Raji (cell line): ENCODE measurements at regions not wholly inside any gene's neighbourhood (a gene's known extent, or its start where the extent isn't known, plus 50 kb on each side); places are given as distances from the start of the nearest gene placed in this dataset.

Experiments
- POLR2A ChIP-seq: IDR thresholded peaks from 2 replicates; pipeline ENCODE4 v1.6.1; 2011; ENCODE audit warnings: low read depth, low read length, control low read depth; ENCODE audit not compliant: insufficient read depth

GRCh38 chr21:25496825-25497482 lies 110.3 kb downstream of the MRPL39 start:
- TF ChIP-seq POLR2A, result no peak

DNA sequence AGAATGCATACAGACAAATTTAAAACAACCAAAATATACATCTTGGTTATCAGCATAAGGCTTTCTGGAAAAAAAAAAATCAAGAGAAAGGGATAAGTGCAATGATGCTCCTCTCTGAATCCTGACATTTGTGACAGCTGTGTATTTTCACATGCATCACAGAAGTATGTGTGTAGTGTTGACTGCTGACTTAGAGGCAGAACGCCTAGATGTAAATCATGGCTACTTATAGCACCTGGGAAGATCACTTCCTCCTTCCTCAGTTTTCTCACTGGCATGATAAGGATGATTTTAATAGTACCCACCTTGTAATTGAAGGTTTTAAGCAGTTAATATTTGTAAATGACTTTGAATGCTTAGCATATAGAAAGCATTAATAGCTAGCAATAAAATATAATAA lies 112.5 kb downstream of the MRPL39 start:
- TF ChIP-seq POLR2A, result no peak

DNA sequence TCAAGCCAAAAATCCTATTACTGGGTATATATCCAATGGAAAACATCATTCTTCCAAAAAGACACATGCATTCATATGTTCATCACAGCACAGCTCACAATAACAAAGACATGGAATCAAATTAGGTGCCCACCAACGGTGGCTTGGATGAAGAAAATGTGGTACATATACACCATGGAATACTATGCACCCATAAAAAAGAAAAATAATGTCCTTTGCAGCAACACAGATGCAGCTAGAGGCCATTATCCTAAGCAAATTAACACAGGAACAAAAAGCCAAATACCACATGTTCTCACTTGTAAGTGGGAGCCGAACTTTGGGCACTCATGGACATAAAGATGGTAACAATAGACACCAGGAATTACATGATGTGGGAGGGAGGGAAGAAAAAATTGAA lies 113.6 kb downstream of the MRPL39 start:
- no peak for TF ChIP-seq POLR2A

GRCh38 chr21:25491267-25491666 lies 116.0 kb downstream of the MRPL39 start:
- no peak for TF ChIP-seq POLR2A

DNA sequence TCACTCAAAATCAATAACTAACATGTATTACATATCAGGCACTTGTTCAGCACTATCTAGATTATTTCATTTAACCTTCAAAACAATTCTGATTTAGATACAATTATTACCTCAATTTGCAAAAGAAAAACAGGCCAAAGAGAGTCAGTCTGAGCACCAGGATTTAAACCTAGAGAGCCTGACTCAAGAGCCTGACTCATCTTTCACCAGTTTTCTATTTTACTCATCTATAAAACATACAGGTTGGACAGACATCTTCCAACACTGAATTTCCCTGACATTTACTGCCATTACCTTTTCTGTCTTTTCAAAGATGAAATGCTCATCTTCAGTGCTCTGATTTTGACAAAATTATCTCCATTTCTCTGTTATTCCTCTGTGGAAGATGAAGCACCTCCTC lies 116.5 kb downstream of the MRPL39 start:
- no peak for TF ChIP-seq POLR2A

DNA sequence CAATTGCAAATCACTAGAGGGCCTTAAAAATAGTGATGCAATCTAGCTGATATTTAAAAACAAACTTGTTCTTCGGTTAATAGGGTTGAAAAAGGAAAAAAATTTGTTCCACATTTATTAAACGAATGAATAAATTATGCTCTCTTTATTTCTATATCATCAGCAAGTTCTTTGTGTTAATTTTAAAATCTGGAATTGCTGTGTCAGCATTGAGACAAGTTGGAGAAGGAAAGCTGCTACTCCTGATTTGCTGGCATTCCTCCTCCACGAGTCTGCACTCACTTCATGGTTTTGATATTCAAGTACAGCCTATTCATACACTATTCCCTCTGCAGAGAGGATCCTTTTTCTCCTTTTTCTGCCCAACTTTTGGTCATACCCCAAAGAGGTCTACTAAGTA lies 117.6 kb downstream of the MRPL39 start:
- TF ChIP-seq POLR2A, result no peak

DNA sequence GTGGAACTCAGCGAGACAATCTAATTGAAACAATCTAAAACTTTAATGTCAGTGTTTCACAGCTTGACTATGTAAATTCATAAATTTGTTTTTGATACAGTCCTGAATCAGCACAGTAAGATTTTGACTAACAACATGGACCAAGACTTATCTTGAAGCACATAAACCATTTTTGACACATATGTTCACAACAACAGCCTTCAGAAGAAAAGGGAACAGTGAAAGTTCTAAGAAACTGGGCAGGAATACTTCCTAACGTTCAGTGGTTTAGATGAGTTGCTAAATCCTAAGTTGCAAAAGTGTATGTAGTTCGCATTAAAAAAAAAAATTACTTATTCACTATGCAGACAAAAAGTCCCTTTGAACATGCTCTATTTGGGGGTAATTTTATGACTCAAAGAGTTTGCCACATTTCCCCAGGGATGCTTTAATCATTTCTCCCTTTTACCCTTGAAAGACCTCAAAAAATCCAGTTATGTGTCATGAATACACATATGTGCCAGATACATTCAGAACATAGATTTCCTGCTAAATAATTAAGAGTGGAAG lies 120.2 kb downstream of the MRPL39 start:
- TF ChIP-seq POLR2A, result no peak

DNA sequence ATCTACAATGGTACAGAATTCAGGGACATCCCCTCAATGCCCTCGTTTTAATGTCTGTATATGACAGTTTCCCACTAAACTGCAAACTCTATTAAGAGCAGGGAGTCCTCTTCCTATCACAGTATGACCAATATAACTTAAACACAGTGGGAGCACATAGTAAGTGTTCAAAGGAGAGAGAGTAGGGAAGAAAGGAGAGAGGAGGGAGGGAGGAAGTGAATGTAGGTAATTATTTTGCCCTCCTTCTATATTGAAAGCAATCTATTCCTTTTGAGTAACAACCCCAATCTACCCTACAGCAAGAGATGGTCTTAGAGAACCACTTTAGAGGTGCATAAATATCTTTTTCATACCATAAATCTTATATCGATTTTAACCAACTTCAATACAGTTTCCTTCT lies 121.4 kb downstream of the MRPL39 start:
- TF ChIP-seq POLR2A, result no peak

GRCh38 chr21:25467896-25468295 lies 139.4 kb downstream of the MRPL39 start:
- TF ChIP-seq POLR2A, result no peak

DNA sequence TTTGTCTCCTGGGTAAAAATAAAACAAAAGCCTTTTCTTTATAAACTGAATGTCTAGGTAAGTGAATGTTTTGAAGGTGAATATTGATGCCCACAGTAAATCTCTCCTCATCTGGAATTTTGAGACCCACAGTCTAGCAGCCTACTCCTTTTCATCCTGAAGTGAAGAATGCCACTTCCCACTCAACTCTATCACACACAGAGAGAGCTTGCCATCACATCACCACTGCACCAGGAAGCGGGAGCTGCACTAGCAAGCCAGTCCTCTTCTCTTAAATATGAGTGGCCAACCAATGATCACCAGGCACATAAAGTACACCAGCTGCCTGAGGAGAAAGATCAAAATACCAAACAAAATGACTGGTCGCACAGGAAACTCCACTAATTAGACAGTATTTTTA lies 140.8 kb downstream of the MRPL39 start:
- TF ChIP-seq POLR2A, result no peak

- TF ChIP-seq POLR2A, result no peak
These were observed 142.0 kb downstream of the MRPL39 start for GRCh38 chr21:25465263-25465662.

DNA sequence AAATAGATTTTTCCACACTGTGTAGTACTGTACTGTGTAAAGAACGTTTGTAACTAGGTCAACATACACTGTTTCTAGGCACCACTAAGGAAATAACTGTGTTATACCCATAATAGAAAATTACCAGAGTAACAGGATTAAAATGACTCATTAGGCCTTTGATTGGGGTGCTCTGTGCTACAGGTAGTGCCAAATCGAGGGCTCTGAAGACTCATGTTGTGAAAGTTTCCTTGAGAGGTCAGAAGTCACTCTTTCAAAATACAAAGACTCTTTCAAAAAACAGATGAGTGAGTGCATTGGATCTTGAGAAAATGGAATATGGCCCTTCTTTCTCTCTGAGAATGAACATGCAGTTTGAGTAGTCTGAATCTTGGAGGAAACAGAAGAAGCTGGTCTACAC lies 143.0 kb downstream of the MRPL39 start:
- TF ChIP-seq POLR2A, result no peak

GRCh38 chr21:25462517-25462971 lies 144.7 kb downstream of the MRPL39 start:
- TF ChIP-seq POLR2A, result no peak

- no peak for TF ChIP-seq POLR2A
These were observed 145.6 kb downstream of the MRPL39 start for GRCh38 chr21:25461725-25462124.

- no peak for TF ChIP-seq POLR2A
These were observed 147.3 kb downstream of the MRPL39 start for GRCh38 chr21:25459993-25460392.

GRCh38 chr21:25459365-25459764 lies 147.9 kb downstream of the MRPL39 start:
- no peak for TF ChIP-seq POLR2A

DNA sequence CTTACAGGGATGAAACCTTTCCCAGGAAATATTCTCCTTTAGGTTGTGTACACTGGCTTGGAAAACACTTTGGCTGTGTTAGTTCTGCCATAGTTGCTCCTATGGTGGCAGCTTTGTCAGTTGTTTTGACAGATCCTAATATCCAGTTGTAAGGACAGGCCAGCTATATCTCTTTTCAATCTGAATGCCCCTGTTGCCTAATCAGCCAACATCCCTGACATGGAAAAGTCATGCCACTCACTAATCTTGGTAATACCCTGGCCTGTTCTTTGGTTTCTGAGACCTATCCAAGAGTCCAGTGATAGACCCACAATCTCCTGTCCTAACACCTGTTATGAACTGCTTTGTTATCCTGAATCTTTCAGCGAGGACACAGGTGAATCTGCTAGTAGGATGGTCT lies 148.8 kb downstream of the MRPL39 start:
- TF ChIP-seq POLR2A, result no peak
